Sigmoid colon (tissue), 6 donors: ENCODE measurements at regions not wholly inside any gene's neighbourhood (a gene's known extent, or its start where the extent isn't known, plus 50 kb on each side); places are given as distances from the start of the nearest gene placed in this dataset.

Experiments used
- DNase-seq: peaks from one replicate; pipeline ENCODE4 v3.0.0-alpha.2; 2019
- H3K27ac ChIP-seq, 4 donors: fragments of 200-600 bp; sonication (generic); one replicate each; pipeline ENCODE4 v1.5.1; 2016 to 2019; ENCODE audit warnings: mild to moderate bottlenecking in 1 of 4
- H3K27me3 ChIP-seq, 3 donors: fragments of 200-600 bp; sonication (generic); one replicate each; pipeline ENCODE4 v1.5.1; 2019; ENCODE audit warnings: mild to moderate bottlenecking in 1 of 3
- H3K36me3 ChIP-seq, 4 donors: fragments of 200-600 bp; sonication (generic); one replicate each; pipeline ENCODE4 v1.5.1; 2016 to 2019
- H3K4me1 ChIP-seq, 4 donors: fragments of 200-600 bp; sonication (generic); one replicate each; pipeline ENCODE4 v1.5.1; 2017 to 2019
- H3K4me3 ChIP-seq, 4 donors: fragments of 200-600 bp; sonication (generic); one replicate each; pipeline ENCODE4 v1.5.1; 2017 to 2019; ENCODE audit warnings: mild to moderate bottlenecking in 2 of 4, moderate library complexity in 1 of 4
- H3K9me3 ChIP-seq, 4 donors: fragments of 200-600 bp in 3 of 4; sonication (generic) in 3 of 4; one replicate each; pipeline versions ENCODE4 v1.5.1 to v1.6.1; 2013 to 2019
- CTCF ChIP-seq, 4 experiments: fragments of 450-650 bp in 3 of 4; fragments of 200-600 bp in 1 of 4; IDR thresholded peaks; one replicate each; pipeline ENCODE4 v1.5.1; 2016 to 2019; ENCODE audit warnings: antibody characterized with exemption in 4 of 4, mild to moderate bottlenecking in 3 of 4, moderate library complexity in 2 of 4
- EP300 ChIP-seq, 4 donors: sonication (generic); formaldehyde crosslinking; IDR thresholded peaks; one replicate each; pipeline ENCODE4 v1.6.1; 2017; ENCODE audit warnings: antibody characterized with exemption in 4 of 4
- POLR2A ChIP-seq, 2 donors: fragments of 450-650 bp; IDR thresholded peaks; one replicate each; pipeline ENCODE4 v1.6.1; 2016; ENCODE audit warnings: antibody characterized with exemption in 2 of 2, mild to moderate bottlenecking in 2 of 2, moderate library complexity in 2 of 2
- POLR2AphosphoS5 ChIP-seq, 4 donors: sonication (generic); formaldehyde crosslinking; IDR thresholded peaks; one replicate each; pipeline ENCODE4 v1.6.1; 2017; ENCODE audit warnings: antibody characterized with exemption in 4 of 4
- WGBS, 2 donors: extraction: QIAGEN DNeasy Blood & Tissue Kit; methylation state at CpG; one replicate each; pipeline ENCODE4 v1.1.7; 2013; 5-methylcytosine and 5-hydroxymethylcytosine counted together
- intact Hi-C: fragments of 100-400 bp; cut with DNase I; formaldehyde crosslinking; loops from one replicate; pipeline ENCODE4 v1.15.1; 2023
- donor health status: healthy with polysubstance abuse.
- donor health status: healthy.

GRCh38 chr3:40717471-40717870 lies 192.7 kb downstream of the ZNF621 start:
- no peak for DNase-seq
- 91 to 98% methylated on average over 1 of the region's 1 CpG for WGBS, 2 donors
- H3K27me3 ChIP-seq = no peaks in the 10 kb centered on the region
- intact Hi-C loops = no loop called here
- H3K36me3 ChIP-seq = no peaks in the 10 kb centered on the region
- H3K4me3 ChIP-seq = no peak overlapping the region
- no peaks in the 10 kb centered on the region for H3K4me1 ChIP-seq
- TF ChIP-seq POLR2AphosphoS5 (IDR thresholded peaks at IDR 0.05) = no peak
- no peaks in the 10 kb centered on the region for H3K9me3 ChIP-seq
- H3K27ac ChIP-seq = no peak overlapping the region

GRCh38 chr3:40718209-40718608 lies 193.4 kb downstream of the ZNF621 start:
- no peaks in the 10 kb centered on the region for H3K36me3 ChIP-seq
- no peak for DNase-seq
- no peaks in the 10 kb centered on the region for H3K9me3 ChIP-seq
- intact Hi-C loops = no loop called here
- TF ChIP-seq CTCF (IDR thresholded peaks at IDR 0.05) (no peak), POLR2AphosphoS5 (IDR thresholded peaks at IDR 0.05) (no peak), POLR2A (IDR thresholded peaks at IDR 0.05) (no peak), EP300 (IDR thresholded peaks at IDR 0.05) (no peak)
- H3K27ac ChIP-seq = no peak overlapping the region
- H3K4me3 ChIP-seq = no peak overlapping the region
- 88 to 98% methylated on average over 1 of the region's 1 CpG for WGBS, 2 donors
- no peaks in the 10 kb centered on the region for H3K27me3 ChIP-seq
- H3K4me1 ChIP-seq = no peaks in the 10 kb centered on the region

- no peaks in the 10 kb centered on the region for H3K36me3 ChIP-seq
- H3K4me3 ChIP-seq = no peak overlapping the region
- no peak for TF ChIP-seq POLR2A (IDR thresholded peaks at IDR 0.05)
- no peak for TF ChIP-seq EP300 (IDR thresholded peaks at IDR 0.05)
- TF ChIP-seq POLR2AphosphoS5 (IDR thresholded peaks at IDR 0.05) = no peak
- TF ChIP-seq CTCF (IDR thresholded peaks at IDR 0.05) = no peak
- WGBS, 2 donors = 71 to 95% methylated on average over 1 of the region's 1 CpG
- H3K9me3 ChIP-seq = no peaks in the 10 kb centered on the region
- H3K4me1 ChIP-seq = no peaks in the 10 kb centered on the region
- H3K27me3 ChIP-seq = no peaks in the 10 kb centered on the region
- H3K27ac ChIP-seq = no peak overlapping the region
- no peak for DNase-seq
- intact Hi-C loops = no loop called here
Observed at GRCh38 chr3:40718681-40719080, 193.9 kb downstream of the ZNF621 start.

GRCh38 chr3:40719660-40720287 lies 195.0 kb downstream of the ZNF621 start:
- no peak for DNase-seq
- Histone ChIP-seq H3K9me3 (no peaks in the 10 kb centered on the region), H3K36me3 (no peaks in the 10 kb centered on the region), H3K4me3 (no peak overlapping the region), H3K27ac (no peak overlapping the region), H3K4me1 (no peaks in the 10 kb centered on the region), H3K27me3 (no peaks in the 10 kb centered on the region)
- TF ChIP-seq POLR2A (IDR thresholded peaks at IDR 0.05) = no peak
- TF ChIP-seq CTCF (IDR thresholded peaks at IDR 0.05) = peak in 1 of 4 experiments; percentile 27
- TF ChIP-seq POLR2AphosphoS5 (IDR thresholded peaks at IDR 0.05) = peak; percentile 10 to 77 (median 48)
- intact Hi-C loops = loop anchor here (5.0 kb wide), 1 partner anchor 1163 kb away; no protein-coding TSS in a partner anchor
- 72 to 82% methylated on average over 11 of the region's 11 CpGs for WGBS, 2 donors

GRCh38 chr3:40720341-40720740 lies 195.6 kb downstream of the ZNF621 start:
- H3K4me1 ChIP-seq = no peaks in the 10 kb centered on the region

More at GRCh38 chr3:40720341-40720740, 195.6 kb downstream of the ZNF621 start:
- 37 to 79% methylated on average over 4 of the region's 4 CpGs for WGBS, 2 donors
- no peak for DNase-seq
- no peaks in the 10 kb centered on the region for H3K9me3 ChIP-seq
- intact Hi-C loops = loop anchor here (5.0 kb wide), 1 partner anchor 1162 kb away; no protein-coding TSS in a partner anchor
- no peak overlapping the region for H3K4me3 ChIP-seq
- no peaks in the 10 kb centered on the region for H3K36me3 ChIP-seq
- TF ChIP-seq CTCF (IDR thresholded peaks at IDR 0.05) = no peak
- no peak for TF ChIP-seq POLR2AphosphoS5 (IDR thresholded peaks at IDR 0.05)
- TF ChIP-seq POLR2A (IDR thresholded peaks at IDR 0.05) = no peak
- no peaks in the 10 kb centered on the region for H3K27me3 ChIP-seq
- H3K27ac ChIP-seq = no peak overlapping the region
